ENCODE measurements at regions not wholly inside any gene's neighbourhood (a gene's known extent, or its start where the extent isn't known, plus 50 kb on each side); places are given as distances from the start of the nearest gene placed in this dataset.

- Histone ChIP-seq H4K20me1 (ENCODE audit: insufficient read depth) (no peaks in the 10 kb centered on the region), H2AFZ (ENCODE audit: low read depth, low read length, poor library complexity, severe bottlenecking) (no peak overlapping the region), H3K27ac (ENCODE audit: low read depth, low read length) (no peak overlapping the region), H3K4me1 (ENCODE audit: control insufficient read depth in 1 of 2, insufficient read depth in 2 of 2, low read length in 2 of 2) (no peaks in the 10 kb centered on the region), H3K27me3 (ENCODE audit: insufficient read depth, low read length) (no peaks in the 10 kb centered on the region), H3K79me2 (ENCODE audit: insufficient read depth, low read length) (no peaks in the 10 kb centered on the region), H3K9ac (ENCODE audit: low read length) (no peak overlapping the region), H3K4me3 (replicated peaks in 1 of 2; ENCODE audit: low read depth in 1 of 2, low read length in 2 of 2) (no peak overlapping the region), H3K9me2 (ENCODE audit: insufficient read depth) (no peaks in the 10 kb centered on the region), H3K9me3 (ENCODE audit: control insufficient read depth in 1 of 2, insufficient read depth in 1 of 2, low read depth in 1 of 2, low read length in 2 of 2) (peaks cover 0 to 12% of the 10 kb centered on the region in 2 experiments; a peak in 1 of 4 replicates), H3K4me2 (ENCODE audit: low read length) (no peak overlapping the region), H3K36me3 (ENCODE audit: control insufficient read depth in 1 of 2, insufficient read depth in 2 of 2, low read length in 2 of 2) (no peaks in the 10 kb centered on the region)
- CTCF ChIA-PET: no interaction called here
- ATAC-seq (no peak), DNase-seq (ENCODE audit: low read depth, low spot score) (no peak)
- no peak for TF ChIP-seq ZFX (IDR thresholded peaks at IDR 0.05)
- TF ChIP-seq ZNF274 (IDR thresholded peaks at IDR 0.05; ENCODE audit: low read depth, low read length): no peak
- POLR2A ChIA-PET: no interaction called here
- no TSS peak for BruUV-seq (replicated peaks)
- intact Hi-C loops (cut with micrococcal nuclease): no loop called here
- RAD21 ChIA-PET (ENCODE audit: low non-redundant PET in 1 of 2, low total read pairs in 2 of 2, uncharacterized antibody in 2 of 2, unreplicated experiment in 2 of 2): no interaction called here
Measured at GRCh38 chr6:23529902-23530301, 596.1 kb upstream of the NRSN1 start.

- Histone ChIP-seq H3K27me3 (ENCODE audit: insufficient read depth, low read length) (no peaks in the 10 kb centered on the region), H3K4me1 (ENCODE audit: control insufficient read depth in 1 of 2, insufficient read depth in 2 of 2, low read length in 2 of 2) (no peaks in the 10 kb centered on the region), H3K79me2 (ENCODE audit: insufficient read depth, low read length) (no peaks in the 10 kb centered on the region), H3K9me2 (ENCODE audit: insufficient read depth) (no peaks in the 10 kb centered on the region), H3K36me3 (ENCODE audit: control insufficient read depth in 1 of 2, insufficient read depth in 2 of 2, low read length in 2 of 2) (no peaks in the 10 kb centered on the region), H3K4me3 (replicated peaks in 1 of 2; ENCODE audit: low read depth in 1 of 2, low read length in 2 of 2) (no peak overlapping the region), H3K9me3 (ENCODE audit: control insufficient read depth in 1 of 2, insufficient read depth in 1 of 2, low read depth in 1 of 2, low read length in 2 of 2) (peaks cover 0 to 12% of the 10 kb centered on the region in 2 experiments; a peak in 1 of 4 replicates), H3K4me2 (ENCODE audit: low read length) (no peak overlapping the region), H4K20me1 (ENCODE audit: insufficient read depth) (no peaks in the 10 kb centered on the region), H2AFZ (ENCODE audit: low read depth, low read length, poor library complexity, severe bottlenecking) (no peak overlapping the region), H3K9ac (ENCODE audit: low read length) (no peak overlapping the region), H3K27ac (ENCODE audit: low read depth, low read length) (no peak overlapping the region)
- CTCF ChIA-PET: no interaction called here
- no TSS peak for BruUV-seq (replicated peaks)
- TF ChIP-seq CEBPB (IDR thresholded peaks at IDR 0.05; ENCODE audit: low read depth): no peak
- no peak for TF ChIP-seq CBX3 (IDR thresholded peaks at IDR 0.05; ENCODE audit: low read depth)
- TF ChIP-seq CTCF (IDR thresholded peaks at IDR 0.05 in 2 of 3, conservative IDR thresholded peaks at IDR 0.05 in 1 of 3; ENCODE audit: borderline replicate concordance in 1 of 3, insufficient read depth in 1 of 3, low read depth in 2 of 3, low read length in 2 of 3): no peak
- no peak for TF ChIP-seq FOSL1 (IDR thresholded peaks at IDR 0.05; ENCODE audit: low read depth)
- TF ChIP-seq SRF (IDR thresholded peaks at IDR 0.05; ENCODE audit: low read depth): no peak
- TF ChIP-seq ELF1 (IDR thresholded peaks at IDR 0.05; ENCODE audit: borderline replicate concordance, low read depth): no peak
- no peak for TF ChIP-seq POLR2AphosphoS5 (IDR thresholded peaks at IDR 0.05; ENCODE audit: low read depth, low read length)
- TF ChIP-seq JUND (IDR thresholded peaks at IDR 0.05): no peak
- TF ChIP-seq EZH2 (IDR thresholded peaks at IDR 0.05): no peak
- TF ChIP-seq MAX (IDR thresholded peaks at IDR 0.05): no peak
- no peak for TF ChIP-seq ZFX (IDR thresholded peaks at IDR 0.05)
- TF ChIP-seq EGR1 (IDR thresholded peaks at IDR 0.05; ENCODE audit: low read depth): no peak
- no peak for TF ChIP-seq POLR2A (IDR thresholded peaks at IDR 0.05; ENCODE audit: borderline replicate concordance, extremely low read depth, insufficient read depth, insufficient read length)
- no peak for TF ChIP-seq TCF7L2 (IDR thresholded peaks at IDR 0.05; ENCODE audit: borderline replicate concordance, extremely low read depth, insufficient read depth, insufficient read length)
- TF ChIP-seq ZNF274 (IDR thresholded peaks at IDR 0.05; ENCODE audit: low read depth, low read length): no peak
- TF ChIP-seq SIN3A (IDR thresholded peaks at IDR 0.05; ENCODE audit: low read depth): no peak
- no peak for TF ChIP-seq YY1 (IDR thresholded peaks at IDR 0.05; ENCODE audit: extremely low read depth, insufficient replicate concordance, low read depth, low read length)
- no peak for TF ChIP-seq ATF3 (IDR thresholded peaks at IDR 0.05)
- TF ChIP-seq EZH2phosphoT487 (IDR thresholded peaks at IDR 0.05; ENCODE audit: borderline replicate concordance): no peak
- ATAC-seq (no peak), DNase-seq (ENCODE audit: low read depth, low spot score) (no peak)
- intact Hi-C loops (cut with micrococcal nuclease): no loop called here
- RAD21 ChIA-PET (ENCODE audit: low non-redundant PET in 1 of 2, low total read pairs in 2 of 2, uncharacterized antibody in 2 of 2, unreplicated experiment in 2 of 2): no interaction called here
- POLR2A ChIA-PET: no interaction called here
Measured at GRCh38 chr6:23531666-23532065, 594.3 kb upstream of the NRSN1 start.
